ENCODE measurements at regions not wholly inside any gene's neighbourhood (a gene's known extent, or its start where the extent isn't known, plus 50 kb on each side); places are given as distances from the start of the nearest gene placed in this dataset.
A peak's percentile ranks its signal among the peaks of the same experiment; 100 is the strongest.
"Not testable (repeated sequence)": the region's sequence is repeated elsewhere in the genome, so short reads cannot be mapped to it uniquely, and the experiment has no call there.

DNA sequence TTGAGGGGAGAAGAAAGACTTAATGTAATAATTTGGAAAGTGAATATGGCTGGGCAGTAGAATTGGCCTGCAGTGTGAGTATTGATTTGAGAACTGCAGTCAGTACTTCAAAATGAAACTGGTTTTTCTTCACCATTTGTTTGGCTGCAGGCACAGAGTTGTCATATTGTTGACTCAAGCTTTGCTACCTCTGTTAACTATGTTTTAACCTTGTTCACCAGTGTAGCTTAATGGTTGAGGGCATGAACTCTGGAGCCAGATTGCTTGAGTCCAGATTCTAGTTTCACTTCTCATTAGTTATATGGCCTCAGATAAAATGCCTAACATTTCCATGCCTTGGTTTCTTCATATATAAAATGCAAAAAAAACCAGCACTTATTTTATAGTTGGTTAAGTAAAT lies 64.1 kb downstream of the CFAP44 start:
- DNase-seq (ENCODE audit: insufficient read length): no peak
- TF ChIP-seq TAF1 (IDR thresholded peaks at IDR 0.05; ENCODE audit: borderline replicate concordance, low read depth, low read length) (no peak), POLR2A (IDR thresholded peaks at IDR 0.05; ENCODE audit: low read depth, low read length) (no peak), POLR2AphosphoS5 (IDR thresholded peaks at IDR 0.05; ENCODE audit: low read depth, low read length) (no peak)
- FAIRE-seq: peak; percentile 78

DNA sequence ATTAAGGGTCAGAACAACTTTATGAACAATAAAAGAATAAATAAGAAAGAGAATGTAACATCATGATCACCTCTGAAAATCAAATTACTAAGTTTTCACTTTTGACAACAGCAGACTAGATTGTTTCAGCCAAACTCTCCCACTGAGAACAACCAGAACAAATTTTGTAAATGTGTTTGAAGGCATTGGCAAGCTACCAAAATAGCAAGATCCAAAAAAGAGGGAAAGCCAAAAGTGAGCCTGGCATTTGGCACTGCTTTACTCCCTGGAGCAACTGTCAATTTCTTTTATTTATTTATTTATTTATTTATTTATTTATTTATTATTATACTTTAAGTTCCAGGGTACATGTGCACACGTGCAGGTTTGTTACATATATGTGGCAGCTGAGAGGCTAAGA lies 67.2 kb downstream of the CFAP44 start:
- TF ChIP-seq POLR2AphosphoS5 (IDR thresholded peaks at IDR 0.05; ENCODE audit: low read depth, low read length) (no peak), POLR2A (IDR thresholded peaks at IDR 0.05; ENCODE audit: low read depth, low read length) (no peak), TAF1 (IDR thresholded peaks at IDR 0.05; ENCODE audit: borderline replicate concordance, low read depth, low read length) (no peak)
- FAIRE-seq (no peak), DNase-seq (ENCODE audit: insufficient read length) (no peak)

DNA sequence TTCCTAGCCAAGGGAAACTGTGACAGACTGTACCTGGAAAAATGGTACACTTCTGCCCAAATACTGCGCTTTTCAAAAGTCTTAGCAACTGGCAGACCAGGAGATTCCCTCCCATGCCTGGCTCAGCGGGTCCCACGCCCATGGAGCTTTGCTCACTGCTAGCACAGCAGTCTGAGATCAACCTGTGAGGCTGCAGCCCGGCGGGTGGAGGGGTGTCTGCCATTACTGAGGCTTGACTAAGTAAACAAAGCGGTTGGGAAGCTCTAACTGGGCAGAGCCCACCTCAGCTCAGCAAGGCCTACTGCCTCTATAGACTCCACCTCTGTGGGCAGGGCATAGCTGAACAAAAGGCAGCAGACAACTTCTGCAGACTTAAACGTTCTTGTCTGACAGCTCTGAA lies 74.5 kb downstream of the CFAP44 start:
- not testable (repeated sequence) for DNase-seq (ENCODE audit: insufficient read length); FAIRE-seq

DNA sequence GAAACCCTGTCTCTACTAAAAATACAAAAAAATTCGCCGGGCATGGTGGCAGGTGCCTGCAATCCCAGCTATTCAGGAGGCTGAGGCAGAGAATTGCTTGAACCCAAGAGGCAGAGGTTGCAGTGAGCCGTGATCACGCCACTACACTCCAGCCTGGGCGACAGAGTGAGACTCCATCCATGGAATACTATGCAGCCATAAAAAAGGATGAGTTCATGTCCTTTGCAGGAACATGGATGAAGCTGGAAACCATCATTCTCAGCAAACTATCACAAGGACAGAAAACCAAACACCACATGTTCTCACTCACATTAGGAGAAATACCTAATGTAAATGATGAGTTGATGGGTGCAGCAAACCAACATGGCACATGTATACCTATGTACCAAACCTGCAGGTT lies 86.0 kb downstream of the CFAP44 start:
- not testable (repeated sequence) for DNase-seq (ENCODE audit: insufficient read length); FAIRE-seq

DNA sequence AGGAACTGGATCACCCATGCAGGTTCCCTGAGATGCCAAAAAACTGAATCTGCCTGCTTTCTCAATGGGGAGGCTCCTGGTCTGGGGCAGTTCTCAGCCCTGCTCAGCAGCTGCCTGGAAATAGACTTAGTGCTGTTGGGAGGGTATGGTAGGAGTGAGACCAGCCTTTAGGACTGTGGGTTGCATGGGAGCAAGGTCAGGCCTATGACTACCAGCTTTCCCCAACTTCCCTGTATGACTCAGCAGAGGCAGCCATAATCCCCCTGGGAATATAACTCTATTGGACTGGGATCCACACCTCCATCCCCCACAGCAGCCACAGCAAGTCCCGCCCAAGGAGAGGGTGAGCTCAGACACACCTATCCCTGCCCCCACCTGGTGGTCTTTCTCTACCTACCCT lies 87.0 kb downstream of the CFAP44 start:
- FAIRE-seq (no peak), DNase-seq (ENCODE audit: insufficient read length) (no peak)
- TF ChIP-seq POLR2A (IDR thresholded peaks at IDR 0.05; ENCODE audit: low read depth, low read length) (no peak), TAF1 (IDR thresholded peaks at IDR 0.05; ENCODE audit: borderline replicate concordance, low read depth, low read length) (no peak), POLR2AphosphoS5 (IDR thresholded peaks at IDR 0.05; ENCODE audit: low read depth, low read length) (no peak)

DNA sequence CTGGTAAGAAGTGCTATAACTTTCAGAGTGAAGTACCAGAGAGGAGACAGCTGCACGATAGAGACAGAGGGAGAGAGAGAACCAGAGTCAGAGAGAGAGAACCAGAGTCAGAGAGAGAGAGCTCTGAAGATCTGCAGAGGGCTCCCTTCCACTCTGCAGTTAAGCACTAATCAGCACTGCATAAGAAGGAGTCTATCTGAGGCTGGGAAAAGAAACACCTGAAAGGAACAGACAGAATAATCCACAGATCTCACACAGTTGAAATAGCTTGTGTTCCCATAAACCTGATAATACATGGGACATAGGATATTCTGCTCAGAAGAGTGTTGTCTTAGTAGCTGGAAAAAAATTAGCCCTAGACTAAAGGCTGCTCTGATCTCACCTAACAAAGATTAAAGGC lies 87.6 kb downstream of the CFAP44 start:
- DNase-seq (ENCODE audit: insufficient read length) (no peak), FAIRE-seq (no peak)
- no peak for TF ChIP-seq TAF1 (IDR thresholded peaks at IDR 0.05; ENCODE audit: borderline replicate concordance, low read depth, low read length)

DNA sequence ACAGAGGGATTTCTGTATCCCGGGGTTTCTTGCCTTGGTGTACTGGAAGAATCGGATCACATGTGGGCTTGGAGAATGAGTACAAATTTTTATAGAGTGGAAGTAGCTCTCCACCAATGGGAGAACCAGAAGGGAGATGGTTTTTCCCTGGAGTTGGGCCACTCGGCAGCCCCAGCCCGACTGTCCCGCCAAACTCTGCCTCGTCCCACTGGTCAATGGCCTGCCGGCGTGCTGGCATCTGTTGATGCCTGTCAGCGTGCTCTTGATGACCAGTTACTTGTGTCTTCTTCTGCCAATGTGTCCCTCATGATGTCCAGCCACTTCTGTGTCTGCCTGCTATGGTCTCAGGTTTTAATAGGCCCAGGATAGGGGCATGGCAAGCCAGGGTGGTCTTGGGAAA lies 100.5 kb downstream of the CFAP44 start:
- TF ChIP-seq POLR2A (IDR thresholded peaks at IDR 0.05; ENCODE audit: low read depth, low read length) (no peak), TAF1 (IDR thresholded peaks at IDR 0.05; ENCODE audit: borderline replicate concordance, low read depth, low read length) (no peak), POLR2AphosphoS5 (IDR thresholded peaks at IDR 0.05; ENCODE audit: low read depth, low read length) (no peak)
- DNase-seq (ENCODE audit: insufficient read length): no peak
- no peak for FAIRE-seq

DNA sequence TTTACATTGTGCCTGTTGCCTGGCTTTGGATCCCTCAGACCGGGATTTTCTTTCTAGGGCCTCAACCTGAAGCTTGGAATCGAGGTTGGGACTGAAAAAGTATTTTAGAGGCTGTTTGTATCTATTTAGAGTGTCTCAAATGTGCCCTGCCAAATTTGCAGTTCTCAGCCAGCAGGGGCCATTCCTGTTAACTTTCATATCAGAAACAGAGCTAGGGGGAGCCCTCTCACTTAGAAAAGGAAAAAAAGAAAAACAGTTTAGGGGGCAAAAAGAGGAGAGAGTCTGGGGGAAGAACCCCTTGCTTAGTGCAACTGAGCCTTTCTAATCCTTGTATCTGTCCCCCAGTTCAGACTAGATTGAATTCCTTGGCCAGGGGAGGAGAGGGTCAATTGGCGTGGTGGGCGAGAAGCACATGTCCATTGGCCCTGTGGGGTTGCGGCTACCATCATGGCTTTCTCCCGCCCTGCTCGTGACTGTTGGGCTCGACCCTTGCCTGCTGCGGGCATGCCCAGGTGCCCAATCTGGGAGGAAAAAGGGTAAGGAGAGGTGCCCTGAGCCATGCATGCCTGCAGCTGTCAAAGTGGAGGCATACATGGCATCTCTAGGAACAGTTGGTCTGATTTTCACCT lies 101.6 kb downstream of the CFAP44 start:
- no peak for DNase-seq (ENCODE audit: insufficient read length)

More for the DNA sequence above, 101.6 kb downstream of the CFAP44 start:
- TF ChIP-seq POLR2AphosphoS5 (IDR thresholded peaks at IDR 0.05; ENCODE audit: low read depth, low read length) (no peak), POLR2A (IDR thresholded peaks at IDR 0.05; ENCODE audit: low read depth, low read length) (no peak), TAF1 (IDR thresholded peaks at IDR 0.05; ENCODE audit: borderline replicate concordance, low read depth, low read length) (no peak)
- FAIRE-seq: no peak
